NCI-H1048 (cell line): ENCODE measurements at regions not wholly inside any gene's neighbourhood (a gene's known extent, or its start where the extent isn't known, plus 50 kb on each side); places are given as distances from the start of the nearest gene placed in this dataset.
"Not testable (repeated sequence)": the region's sequence is repeated elsewhere in the genome, so short reads cannot be mapped to it uniquely, and the experiment has no call there.

Source experiments
- DNase-seq: peaks from one replicate; lab custom pipeline; 2025; lab: John Stamatoyannopoulos, UW

GRCh38 chr10:53335803-53336422, 563.3 kb upstream of the MBL2 start:
- not testable (repeated sequence) for DNase-seq

- DNase-seq = no peak
Measured at GRCh38 chr10:53331460-53331859, 558.9 kb upstream of the MBL2 start.

- DNase-seq = not testable (repeated sequence)
Measured at GRCh38 chr10:53326401-53327305, 554.1 kb upstream of the MBL2 start.

GRCh38 chr10:53325066-53325465, 552.5 kb upstream of the MBL2 start:
- no peak for DNase-seq

- DNase-seq = no peak
Measured at GRCh38 chr10:53315709-53316108, 543.1 kb upstream of the MBL2 start.

GRCh38 chr10:53314876-53315275, 542.3 kb upstream of the MBL2 start:
- no peak for DNase-seq

GRCh38 chr10:53298443-53298842, 525.9 kb upstream of the MBL2 start:
- no peak for DNase-seq

- no peak for DNase-seq
Measured at GRCh38 chr10:53284615-53285182, 512.1 kb upstream of the MBL2 start.

- no peak for DNase-seq
Measured at GRCh38 chr10:53276797-53277196, 504.2 kb upstream of the MBL2 start.

- DNase-seq = no peak
Measured at GRCh38 chr10:53269482-53269881, 496.9 kb upstream of the MBL2 start.

- DNase-seq = no peak
Measured at GRCh38 chr10:53260213-53260612, 487.6 kb upstream of the MBL2 start.

GRCh38 chr10:53256623-53257022, 484.0 kb upstream of the MBL2 start:
- DNase-seq = no peak

- DNase-seq = no peak
Measured at GRCh38 chr10:53255661-53256205, 483.1 kb upstream of the MBL2 start.

GRCh38 chr10:53253221-53253620, 480.6 kb upstream of the MBL2 start:
- DNase-seq = no peak

- DNase-seq = no peak
Measured at GRCh38 chr10:53239873-53240272, 467.3 kb upstream of the MBL2 start.

GRCh38 chr10:53236941-53237340, 464.4 kb upstream of the MBL2 start:
- no peak for DNase-seq

GRCh38 chr10:53233749-53234148, 461.2 kb upstream of the MBL2 start:
- DNase-seq = no peak

GRCh38 chr10:53230651-53231050, 458.1 kb upstream of the MBL2 start:
- no peak for DNase-seq

GRCh38 chr10:53223851-53224250, 451.3 kb upstream of the MBL2 start:
- DNase-seq = no peak

GRCh38 chr10:53222806-53223205, 450.2 kb upstream of the MBL2 start:
- DNase-seq = no peak

- DNase-seq = no peak
Measured at GRCh38 chr10:53209944-53210611, 437.5 kb upstream of the MBL2 start.

- no peak for DNase-seq
Measured at GRCh38 chr10:53183733-53184132, 411.1 kb upstream of the MBL2 start.
